ENCODE measurements at regions not wholly inside any gene's neighbourhood (a gene's known extent, or its start where the extent isn't known, plus 50 kb on each side); places are given as distances from the start of the nearest gene placed in this dataset.

DNA sequence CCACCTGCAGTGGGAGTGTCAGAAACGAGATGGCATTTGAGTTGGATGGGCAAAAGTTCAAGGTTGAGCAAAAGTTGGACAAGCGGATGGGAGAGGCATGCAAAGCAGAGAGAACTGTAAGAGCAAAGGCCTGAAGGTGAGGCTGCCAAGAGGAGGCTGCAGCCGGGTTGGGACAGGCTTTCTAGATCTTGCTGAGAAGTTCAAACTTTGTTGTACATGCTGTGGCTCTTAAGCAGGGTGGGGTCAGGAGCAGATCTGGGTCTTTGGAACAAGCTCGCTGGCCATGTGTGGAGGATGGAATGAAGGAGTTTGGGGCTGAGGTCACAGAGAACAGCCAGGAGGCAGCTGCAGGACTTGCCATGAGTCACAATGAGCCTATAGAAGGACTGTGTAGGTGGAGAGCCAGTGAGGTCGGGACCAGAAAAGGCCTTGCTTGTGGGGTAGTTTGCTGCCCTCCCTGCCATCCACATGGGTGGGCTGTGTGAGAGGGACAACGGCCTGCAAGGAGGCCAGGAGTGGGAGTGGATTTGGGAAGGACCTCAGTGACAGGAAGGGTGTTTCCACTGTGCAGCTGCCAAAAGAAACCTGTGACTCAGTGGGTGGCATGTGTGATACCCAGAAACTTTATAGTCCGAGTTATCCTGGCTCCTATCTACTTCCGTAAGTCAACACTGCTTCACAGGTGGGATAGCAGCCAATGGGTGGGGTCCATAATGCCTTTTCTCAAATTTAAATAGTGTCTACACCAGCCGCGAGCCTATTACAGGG is 210.4 kb downstream of the MID1IP1 start:
- H3K4me3 ChIP-seq (ENCODE audit: low read depth, low read length) = no peak overlapping the region
- DNase-seq (ENCODE audit: low read depth) = no peak
- TF ChIP-seq, protein P1, sequence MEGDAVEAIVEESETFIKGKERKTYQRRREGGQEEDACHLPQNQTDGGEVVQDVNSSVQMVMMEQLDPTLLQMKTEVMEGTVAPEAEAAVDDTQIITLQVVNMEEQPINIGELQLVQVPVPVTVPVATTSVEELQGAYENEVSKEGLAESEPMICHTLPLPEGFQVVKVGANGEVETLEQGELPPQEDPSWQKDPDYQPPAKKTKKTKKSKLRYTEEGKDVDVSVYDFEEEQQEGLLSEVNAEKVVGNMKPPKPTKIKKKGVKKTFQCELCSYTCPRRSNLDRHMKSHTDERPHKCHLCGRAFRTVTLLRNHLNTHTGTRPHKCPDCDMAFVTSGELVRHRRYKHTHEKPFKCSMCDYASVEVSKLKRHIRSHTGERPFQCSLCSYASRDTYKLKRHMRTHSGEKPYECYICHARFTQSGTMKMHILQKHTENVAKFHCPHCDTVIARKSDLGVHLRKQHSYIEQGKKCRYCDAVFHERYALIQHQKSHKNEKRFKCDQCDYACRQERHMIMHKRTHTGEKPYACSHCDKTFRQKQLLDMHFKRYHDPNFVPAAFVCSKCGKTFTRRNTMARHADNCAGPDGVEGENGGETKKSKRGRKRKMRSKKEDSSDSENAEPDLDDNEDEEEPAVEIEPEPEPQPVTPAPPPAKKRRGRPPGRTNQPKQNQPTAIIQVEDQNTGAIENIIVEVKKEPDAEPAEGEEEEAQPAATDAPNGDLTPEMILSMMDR (conservative IDR thresholded peaks at IDR 0.05; ENCODE audit: low read depth, low read length) = no peak

DNA sequence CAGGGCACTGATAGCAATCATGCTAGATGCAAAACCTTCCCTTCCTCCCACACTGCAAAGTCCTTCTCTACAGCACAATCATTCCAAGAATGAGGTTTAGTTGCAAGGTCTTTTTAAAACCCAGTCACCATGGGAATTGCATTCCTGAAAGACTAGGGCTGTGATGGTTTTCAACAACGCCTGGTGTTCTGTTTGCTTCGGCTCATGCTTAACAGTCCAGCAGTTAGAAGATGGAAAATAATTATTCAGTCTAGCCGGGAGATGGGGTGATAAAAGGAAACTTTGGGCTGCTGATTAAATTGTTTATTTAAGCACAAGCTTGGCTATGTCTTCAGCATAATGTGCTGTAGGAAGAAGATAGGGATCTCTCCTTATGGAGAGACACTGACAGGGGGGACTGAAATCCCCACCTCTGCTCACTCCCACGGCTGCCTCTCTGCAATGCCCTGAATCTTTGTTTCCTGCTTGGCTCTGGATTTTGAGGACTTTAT is 211.4 kb downstream of the MID1IP1 start:
- DNase-seq (ENCODE audit: low read depth) = peak; percentile 1
- TF ChIP-seq, protein P1 (conservative IDR thresholded peaks at IDR 0.05; ENCODE audit: low read depth, low read length) = no peak
- no peak overlapping the region for H3K4me3 ChIP-seq (ENCODE audit: low read depth, low read length)

DNA sequence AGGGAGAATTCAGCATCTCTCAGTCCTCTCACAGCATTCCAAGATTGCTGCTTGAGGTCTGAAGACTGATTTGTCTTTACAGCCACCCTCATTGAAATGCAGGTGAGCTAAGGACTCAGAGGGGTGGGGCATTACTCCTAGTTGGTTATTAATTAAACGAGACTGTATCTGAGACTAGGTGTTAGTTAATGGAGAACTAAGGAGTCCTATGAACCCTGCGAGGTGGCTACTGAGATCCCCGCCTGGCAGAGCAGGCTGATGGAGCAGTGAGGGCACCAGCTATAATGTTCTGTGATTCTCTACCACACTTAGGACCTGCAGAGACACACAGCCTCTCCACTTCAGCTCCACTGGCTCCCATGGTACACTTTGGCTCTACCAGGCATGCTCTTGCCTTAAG is 215.3 kb downstream of the MID1IP1 start:
- TF ChIP-seq, protein P1 (conservative IDR thresholded peaks at IDR 0.05; ENCODE audit: low read depth, low read length) = no peak
- no peak overlapping the region for H3K4me3 ChIP-seq (ENCODE audit: low read depth, low read length)
- DNase-seq (ENCODE audit: low read depth) = no peak

DNA sequence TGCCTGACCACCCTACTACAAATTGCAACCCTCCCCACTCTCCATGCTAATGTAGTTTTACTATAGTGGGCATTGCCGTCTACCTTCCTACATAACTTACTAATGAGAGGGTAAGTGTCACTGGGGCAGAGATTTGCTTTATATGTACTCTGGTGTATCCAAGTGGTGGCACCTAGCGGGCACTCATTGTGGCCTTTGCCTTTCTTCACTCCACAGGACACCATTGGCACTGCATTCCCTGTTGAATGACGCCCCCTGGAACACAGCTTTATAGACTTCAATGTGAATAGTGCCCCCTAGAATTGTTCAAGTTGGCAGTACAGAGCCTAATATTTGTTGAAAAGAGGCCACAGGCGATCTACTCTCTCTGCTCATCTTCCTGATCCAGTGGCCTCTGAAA is 215.8 kb downstream of the MID1IP1 start:
- no peak overlapping the region for H3K4me3 ChIP-seq (ENCODE audit: low read depth, low read length)
- DNase-seq (ENCODE audit: low read depth) = no peak
- TF ChIP-seq, protein P1 (conservative IDR thresholded peaks at IDR 0.05; ENCODE audit: low read depth, low read length) = no peak

DNA sequence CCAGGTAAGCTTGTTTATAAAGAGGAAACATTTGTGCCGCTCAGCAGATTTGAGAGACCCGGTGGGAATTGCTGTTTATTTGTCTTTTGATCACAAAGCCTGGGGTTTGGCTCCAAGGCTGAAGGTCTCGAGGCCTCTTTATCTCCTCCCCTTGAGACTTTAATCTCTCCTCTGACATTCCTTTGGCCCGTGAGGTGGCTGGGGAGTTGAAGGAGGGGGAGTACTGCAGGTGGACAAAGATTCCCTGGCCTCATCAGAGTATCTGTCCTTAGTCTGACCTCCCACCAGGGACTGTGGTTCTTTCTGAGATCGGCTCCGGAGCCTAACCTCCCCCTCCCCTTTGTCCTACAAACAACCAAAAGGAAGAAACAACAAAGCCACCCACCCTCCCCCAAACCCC is 216.5 kb downstream of the MID1IP1 start:
- DNase-seq (ENCODE audit: low read depth) = no peak
- TF ChIP-seq, protein P1 (conservative IDR thresholded peaks at IDR 0.05; ENCODE audit: low read depth, low read length) = no peak
- no peak overlapping the region for H3K4me3 ChIP-seq (ENCODE audit: low read depth, low read length)

DNA sequence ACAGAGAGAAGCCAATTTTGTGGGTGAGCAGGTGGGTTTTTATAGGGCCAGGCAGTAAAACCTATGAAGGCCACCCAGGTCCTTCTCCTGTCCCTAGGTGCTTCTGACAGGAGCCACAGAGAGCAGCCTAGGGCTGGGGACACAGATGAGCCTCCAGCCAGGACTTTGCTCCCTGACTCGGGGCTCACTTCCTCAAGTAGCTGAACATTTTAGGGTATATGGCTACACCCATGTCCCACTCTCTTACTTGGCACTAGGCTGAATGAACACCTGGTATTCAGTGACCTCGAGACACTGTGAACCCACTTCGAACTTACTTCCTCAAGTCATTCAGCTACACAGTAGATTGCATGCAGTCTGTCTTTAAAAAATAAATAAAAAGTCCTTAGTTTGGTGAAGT is 217.3 kb downstream of the MID1IP1 start:
- no peak overlapping the region for H3K4me3 ChIP-seq (ENCODE audit: low read depth, low read length)
- TF ChIP-seq, protein P1 (conservative IDR thresholded peaks at IDR 0.05; ENCODE audit: low read depth, low read length) = no peak
- no peak for DNase-seq (ENCODE audit: low read depth)

DNA sequence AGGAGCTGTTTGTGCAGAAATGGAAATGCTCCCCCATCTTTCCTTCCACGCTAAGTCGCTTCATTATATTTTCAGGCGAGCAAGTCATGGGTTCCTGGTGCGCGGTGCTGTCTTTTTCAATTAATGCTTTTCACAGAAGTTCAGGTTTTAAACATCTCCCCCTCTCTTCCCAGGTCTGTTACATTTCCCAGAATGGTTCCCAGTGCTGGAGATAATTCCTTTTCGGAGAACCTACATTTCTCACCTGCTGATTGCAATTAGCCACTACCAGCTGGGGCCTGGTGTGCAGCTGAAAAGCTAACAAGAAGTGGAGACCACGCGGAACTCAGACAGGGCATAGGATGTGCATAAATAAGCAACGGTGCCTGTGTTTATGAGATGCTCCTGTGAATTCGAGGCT is 217.8 kb downstream of the MID1IP1 start:
- H3K4me3 ChIP-seq (ENCODE audit: low read depth, low read length) = no peak overlapping the region
- TF ChIP-seq, protein P1 (conservative IDR thresholded peaks at IDR 0.05; ENCODE audit: low read depth, low read length) = no peak
- DNase-seq (ENCODE audit: low read depth) = no peak

All from choroid plexus epithelial cell (primary cell).